HAP-1 (cell line): ENCODE measurements at regions not wholly inside any gene's neighbourhood (a gene's known extent, or its start where the extent isn't known, plus 50 kb on each side); places are given as distances from the start of the nearest gene placed in this dataset.

Source experiments
- DNase-seq, 2 experiments: peaks; one replicate each; pipeline ENCODE4 v3.0.0-alpha.2; 2016 to 2020; ENCODE audit warnings: low spot score in 2 of 2
- H3K27me3 ChIP-seq: fragments of 250-450 bp; sonication (Bioruptor Pico); 2 replicates; pipeline ENCODE4 v1.5.1; 2020; ENCODE audit warnings: low read depth, mild to moderate bottlenecking, moderate library complexity
- H3K36me3 ChIP-seq: fragments of 250-450 bp; sonication (Bioruptor Pico); replicated peaks from 2 replicates; pipeline ENCODE4 v1.5.1; 2020; ENCODE audit warnings: mild to moderate bottlenecking
- H3K4me1 ChIP-seq: fragments of 250-450 bp; sonication (Bioruptor Pico); 2 replicates; pipeline ENCODE4 v1.5.1; 2020; ENCODE audit warnings: mild to moderate bottlenecking
- H3K4me3 ChIP-seq: fragments of 250-450 bp; sonication (Bioruptor Pico); 2 replicates; pipeline ENCODE4 v1.5.1; 2020; ENCODE audit warnings: mild to moderate bottlenecking, moderate library complexity
- H3K9me3 ChIP-seq: fragments of 250-450 bp; sonication (Bioruptor Pico); 2 replicates; pipeline ENCODE4 v1.5.1; 2020; ENCODE audit warnings: mild to moderate bottlenecking, moderate library complexity
- in situ Hi-C: fragments of 300-500 bp; cut with MboI; formaldehyde crosslinking; loops from 3 replicates; pipeline ENCODE4 v1.14.3; 2020; ENCODE audit warnings: low sequenced_read_pairs, inconsistent platforms, mixed read lengths

DNA sequence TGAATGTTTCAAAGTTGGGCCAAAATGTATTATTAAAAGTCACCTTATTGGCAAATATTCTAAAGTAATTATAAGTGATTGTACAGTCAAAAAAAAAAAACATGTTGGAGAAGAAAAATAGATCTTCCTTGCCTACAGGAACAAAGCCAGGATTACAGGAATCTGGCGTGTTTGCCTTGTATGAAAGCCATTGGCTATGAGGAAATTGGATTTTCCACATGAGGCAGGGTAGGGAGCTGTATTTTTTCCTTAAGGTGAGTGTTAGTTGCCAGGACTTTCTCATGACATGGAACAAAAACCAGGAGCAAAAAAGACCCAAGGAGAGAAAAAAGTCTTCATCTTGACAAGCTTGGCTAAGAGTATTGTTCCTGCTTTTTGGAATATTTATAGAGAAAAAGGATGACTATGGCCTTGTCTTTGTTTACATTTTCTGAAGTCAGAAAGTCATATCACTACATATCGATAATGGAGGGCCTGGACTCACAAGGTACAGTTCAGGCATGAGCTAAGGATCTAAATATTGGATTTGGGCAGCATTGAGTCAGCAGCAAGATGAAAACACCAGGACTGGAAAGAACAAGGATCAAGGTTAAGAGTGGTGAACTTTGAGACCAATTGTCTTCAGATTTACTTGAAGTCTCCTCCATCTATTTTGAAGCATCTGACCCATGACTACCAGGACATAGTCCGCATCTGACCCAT is 68.4 kb upstream of the FLRT2 start:
- in situ Hi-C loops: no loop called here
- Histone ChIP-seq H3K9me3 (no peaks in the 10 kb centered on the region), H3K4me1 (no peaks in the 10 kb centered on the region), H3K27me3 (no peaks in the 10 kb centered on the region), H3K36me3 (no peaks in the 10 kb centered on the region), H3K4me3 (no peak overlapping the region)
- DNase-seq: no peak

GRCh38 chr14:85463512-85463911 is 66.4 kb upstream of the FLRT2 start:
- H3K36me3 ChIP-seq: no peaks in the 10 kb centered on the region
- H3K27me3 ChIP-seq: no peaks in the 10 kb centered on the region
- in situ Hi-C loops: no loop called here
- DNase-seq: no peak
- H3K9me3 ChIP-seq: no peaks in the 10 kb centered on the region
- no peaks in the 10 kb centered on the region for H3K4me1 ChIP-seq
- no peak overlapping the region for H3K4me3 ChIP-seq

DNA sequence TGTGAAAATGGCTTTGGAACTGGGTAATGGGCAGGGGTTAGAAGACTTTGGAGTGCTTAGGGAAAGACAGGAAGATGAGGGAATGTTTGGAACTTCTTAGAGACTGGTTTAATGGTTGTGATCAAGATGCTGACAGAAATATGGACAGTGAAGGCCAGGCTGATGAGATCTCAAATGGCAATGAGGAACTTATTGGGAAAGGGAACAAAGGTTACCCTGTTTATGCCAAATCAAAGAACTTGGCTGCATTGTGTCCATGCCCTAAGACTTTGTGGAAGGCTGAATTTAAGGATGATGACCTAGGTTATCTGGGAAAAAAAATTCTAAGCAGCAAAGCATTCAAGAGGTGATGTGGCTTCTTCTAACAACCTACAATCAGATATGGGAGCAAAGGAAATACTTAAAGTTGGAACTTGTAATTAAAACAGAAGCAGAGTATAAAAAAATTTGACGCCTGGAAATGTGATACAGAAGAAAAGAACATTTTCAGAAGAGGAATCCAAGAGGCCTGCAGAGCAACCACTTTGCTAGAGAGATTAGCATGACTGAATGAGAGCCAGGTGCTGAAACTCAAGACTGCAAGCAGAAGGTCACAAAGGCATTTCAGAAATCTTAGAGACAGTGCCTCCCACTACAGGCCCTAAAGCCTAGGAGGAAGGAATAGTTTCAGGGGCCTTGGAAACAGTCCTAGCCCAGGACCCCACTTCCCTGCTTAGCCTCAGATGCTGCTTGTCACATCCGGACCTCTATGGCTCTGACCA is 65.6 kb upstream of the FLRT2 start:
- DNase-seq: no peak
- Histone ChIP-seq H3K4me3 (no peak overlapping the region), H3K27me3 (no peaks in the 10 kb centered on the region), H3K9me3 (no peaks in the 10 kb centered on the region), H3K36me3 (no peaks in the 10 kb centered on the region), H3K4me1 (no peaks in the 10 kb centered on the region)
- in situ Hi-C loops: no loop called here

- no peak overlapping the region for H3K4me3 ChIP-seq
- no peaks in the 10 kb centered on the region for H3K27me3 ChIP-seq
- no peaks in the 10 kb centered on the region for H3K4me1 ChIP-seq
- no peaks in the 10 kb centered on the region for H3K36me3 ChIP-seq
- no peak for DNase-seq
- in situ Hi-C loops: no loop called here
- H3K9me3 ChIP-seq: no peaks in the 10 kb centered on the region
Observed at GRCh38 chr14:85466678-85467077, 63.3 kb upstream of the FLRT2 start.

DNA sequence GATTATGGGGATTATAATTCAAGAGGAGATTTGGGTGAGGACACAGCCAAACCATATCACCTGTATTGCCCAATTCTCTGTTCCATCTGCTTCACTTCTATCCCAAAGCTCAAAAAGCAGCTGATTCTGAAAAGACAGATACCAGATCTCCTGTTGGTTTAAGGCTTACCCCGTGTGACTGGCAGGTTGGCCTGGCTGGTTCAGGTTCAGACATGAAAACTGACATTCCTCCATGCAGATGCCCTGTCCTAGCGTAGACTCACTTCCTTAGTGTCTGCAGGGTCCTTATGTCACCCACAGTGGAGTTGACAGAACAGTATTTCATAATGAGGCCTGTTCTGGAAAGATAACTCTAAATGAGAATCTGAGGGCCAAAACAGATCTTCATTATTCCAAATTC is 61.1 kb upstream of the FLRT2 start:
- no peaks in the 10 kb centered on the region for H3K36me3 ChIP-seq
- H3K9me3 ChIP-seq: no peaks in the 10 kb centered on the region
- H3K27me3 ChIP-seq: no peaks in the 10 kb centered on the region
- in situ Hi-C loops: no loop called here
- DNase-seq: no peak
- no peak overlapping the region for H3K4me3 ChIP-seq
- no peaks in the 10 kb centered on the region for H3K4me1 ChIP-seq

DNA sequence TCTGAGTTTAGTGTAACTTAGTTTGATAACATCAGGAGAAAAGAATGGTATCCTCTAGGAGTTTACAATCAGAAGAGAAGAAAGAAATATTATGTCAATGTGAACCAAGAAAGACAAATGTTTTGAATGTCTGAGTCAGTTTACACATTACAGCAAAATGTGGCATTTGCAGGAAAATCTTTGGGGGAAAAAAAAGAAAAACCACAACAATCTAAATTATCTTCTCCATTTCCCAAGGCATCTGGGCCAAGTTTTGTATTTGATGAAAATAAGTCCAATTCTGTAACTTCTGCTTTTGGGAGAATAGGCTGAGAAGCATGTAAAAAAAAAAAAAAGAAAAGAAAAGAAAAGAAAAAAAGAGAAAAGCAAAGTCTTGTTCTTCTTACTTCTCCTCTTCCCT is 58.8 kb upstream of the FLRT2 start:
- Histone ChIP-seq H3K4me3 (no peak overlapping the region), H3K36me3 (no peaks in the 10 kb centered on the region), H3K27me3 (no peaks in the 10 kb centered on the region), H3K4me1 (no peaks in the 10 kb centered on the region), H3K9me3 (no peaks in the 10 kb centered on the region)
- no peak for DNase-seq
- in situ Hi-C loops: no loop called here

DNA sequence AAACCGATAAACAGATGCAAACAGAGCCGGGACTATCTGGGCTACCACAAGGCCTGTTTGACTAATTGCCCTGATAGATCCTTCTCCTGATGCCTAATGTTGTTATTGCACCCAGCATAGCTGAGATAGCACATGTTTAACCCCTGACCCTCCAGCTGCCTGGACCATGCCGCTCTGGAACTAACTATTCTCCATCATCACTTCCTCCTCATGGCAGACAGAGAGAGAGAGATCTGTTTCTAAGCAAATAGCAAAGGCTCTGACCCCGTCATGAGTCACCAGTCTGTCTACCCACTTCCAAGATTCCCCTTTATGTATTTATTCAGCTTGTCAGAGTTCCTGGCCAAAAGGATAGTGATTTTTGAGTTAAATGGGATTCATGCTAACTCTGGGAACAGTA is 58.2 kb upstream of the FLRT2 start:
- no peak overlapping the region for H3K4me3 ChIP-seq
- H3K36me3 ChIP-seq: no peaks in the 10 kb centered on the region
- no peaks in the 10 kb centered on the region for H3K27me3 ChIP-seq
- no peaks in the 10 kb centered on the region for H3K4me1 ChIP-seq
- in situ Hi-C loops: no loop called here
- DNase-seq: no peak
- H3K9me3 ChIP-seq: no peaks in the 10 kb centered on the region

DNA sequence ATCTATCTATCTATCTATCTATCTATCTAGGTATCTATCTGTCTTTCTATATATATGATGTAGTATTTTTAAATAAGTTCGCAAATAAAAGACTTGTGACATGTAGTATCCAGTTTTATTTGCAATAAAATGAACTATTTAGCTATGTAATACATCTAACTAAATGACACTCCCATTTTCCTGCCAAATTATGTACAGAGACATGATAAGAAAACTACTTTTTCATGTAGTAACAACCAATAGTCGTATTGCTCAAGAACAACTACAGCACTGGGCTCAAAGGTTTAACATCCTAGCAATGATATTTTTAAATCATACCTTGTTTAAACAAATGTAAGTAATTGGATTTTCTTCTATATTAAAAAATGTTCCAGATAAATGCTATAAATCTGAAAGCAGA is 55.5 kb upstream of the FLRT2 start:
- no peak for DNase-seq
- no peak overlapping the region for H3K4me3 ChIP-seq
- H3K4me1 ChIP-seq: no peaks in the 10 kb centered on the region
- no peaks in the 10 kb centered on the region for H3K9me3 ChIP-seq
- in situ Hi-C loops: no loop called here
- H3K36me3 ChIP-seq: no peaks in the 10 kb centered on the region
- H3K27me3 ChIP-seq: no peaks in the 10 kb centered on the region

DNA sequence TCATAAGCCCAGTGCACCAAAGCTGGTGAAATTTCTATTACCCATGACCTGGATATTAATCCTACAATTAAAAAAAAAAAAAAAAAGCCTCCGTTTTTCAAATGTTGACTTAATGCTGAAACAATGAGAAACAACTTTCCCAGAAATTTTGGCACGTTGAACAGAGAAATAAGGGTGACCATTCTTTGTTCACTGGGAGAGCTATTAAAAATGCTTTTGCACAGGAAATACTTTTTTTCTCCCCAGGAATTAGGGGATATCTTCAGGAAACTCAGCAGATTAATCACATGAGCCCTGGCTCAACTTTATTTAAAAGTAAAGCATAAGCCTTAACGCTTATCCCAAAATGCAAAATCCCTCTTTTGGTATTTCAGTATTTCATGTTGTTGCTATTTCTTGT is 54.8 kb upstream of the FLRT2 start:
- no peaks in the 10 kb centered on the region for H3K36me3 ChIP-seq
- no peaks in the 10 kb centered on the region for H3K4me1 ChIP-seq
- H3K27me3 ChIP-seq: no peaks in the 10 kb centered on the region
- in situ Hi-C loops: no loop called here
- H3K4me3 ChIP-seq: no peak overlapping the region
- DNase-seq: no peak
- H3K9me3 ChIP-seq: no peaks in the 10 kb centered on the region

DNA sequence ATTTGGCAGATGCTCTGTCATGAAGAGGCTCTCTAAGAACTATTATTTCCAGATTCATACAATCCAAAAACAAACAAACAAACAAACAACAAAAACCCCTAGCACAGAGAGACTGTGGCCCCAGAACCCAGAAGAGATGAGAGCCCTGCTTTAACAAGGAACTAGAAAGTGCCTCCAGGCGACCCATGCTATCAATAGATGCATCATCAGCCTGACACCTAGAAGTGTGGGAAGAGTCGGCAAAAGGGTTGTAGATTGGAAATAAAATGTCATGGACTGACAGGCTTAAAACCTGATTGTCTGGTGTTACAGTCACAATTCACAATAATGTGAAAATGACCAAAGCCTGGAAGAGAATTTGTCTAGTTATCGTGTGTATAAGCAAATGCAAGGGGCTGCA is 50.6 kb upstream of the FLRT2 start:
- Histone ChIP-seq H3K4me3 (no peak overlapping the region), H3K36me3 (no peaks in the 10 kb centered on the region)
- in situ Hi-C loops: no loop called here

DNA sequence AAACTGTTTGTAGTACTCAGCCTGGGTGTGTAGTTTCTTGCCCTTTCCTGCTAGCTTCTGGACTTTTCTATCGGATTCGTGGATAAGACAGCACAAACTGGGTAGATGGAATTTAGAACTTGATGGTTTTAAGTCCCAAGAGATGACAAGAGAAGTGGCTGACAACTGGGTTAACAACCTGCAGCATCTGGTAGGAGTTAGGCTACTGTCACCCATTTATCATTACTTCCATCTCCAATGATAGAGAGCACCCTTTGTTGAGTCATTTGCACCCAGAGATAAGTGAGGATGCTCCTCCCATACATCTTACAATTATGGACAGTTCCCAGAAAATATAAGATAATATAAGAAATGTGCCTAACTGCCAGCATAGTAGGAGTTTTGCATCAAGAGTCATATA is 50.2 kb upstream of the FLRT2 start:
- H3K9me3 ChIP-seq: no peaks in the 10 kb centered on the region
- no peaks in the 10 kb centered on the region for H3K27me3 ChIP-seq
- in situ Hi-C loops: no loop called here
- no peak overlapping the region for H3K4me3 ChIP-seq
- no peaks in the 10 kb centered on the region; the same call in 1 of the 2 replicates for H3K4me1 ChIP-seq
- DNase-seq: no peak
- H3K36me3 ChIP-seq: no peaks in the 10 kb centered on the region

More for the DNA sequence above, 50.6 kb upstream of the FLRT2 start:
- Histone ChIP-seq H3K27me3 (no peaks in the 10 kb centered on the region), H3K4me1 (no peaks in the 10 kb centered on the region; the same call in 1 of the 2 replicates), H3K9me3 (no peaks in the 10 kb centered on the region)
- DNase-seq: no peak
